WI38 (cell line): ENCODE measurements at regions not wholly inside any gene's neighbourhood (a gene's known extent, or its start where the extent isn't known, plus 50 kb on each side); places are given as distances from the start of the nearest gene placed in this dataset.
"Not testable (repeated sequence)": the region's sequence is repeated elsewhere in the genome, so short reads cannot be mapped to it uniquely, and the experiment has no call there.

Experiments
- H3K4me3 ChIP-seq: 2 replicates; pipeline ENCODE4 v1.5.1; 2011; ENCODE audit warnings: low read depth, mild to moderate bottlenecking, control low read depth, low read length
- CTCF ChIP-seq: IDR thresholded peaks from 2 replicates; pipeline ENCODE4 v1.5.1; 2012; ENCODE audit warnings: low read depth, mild to moderate bottlenecking, control low read depth, low read length

DNA sequence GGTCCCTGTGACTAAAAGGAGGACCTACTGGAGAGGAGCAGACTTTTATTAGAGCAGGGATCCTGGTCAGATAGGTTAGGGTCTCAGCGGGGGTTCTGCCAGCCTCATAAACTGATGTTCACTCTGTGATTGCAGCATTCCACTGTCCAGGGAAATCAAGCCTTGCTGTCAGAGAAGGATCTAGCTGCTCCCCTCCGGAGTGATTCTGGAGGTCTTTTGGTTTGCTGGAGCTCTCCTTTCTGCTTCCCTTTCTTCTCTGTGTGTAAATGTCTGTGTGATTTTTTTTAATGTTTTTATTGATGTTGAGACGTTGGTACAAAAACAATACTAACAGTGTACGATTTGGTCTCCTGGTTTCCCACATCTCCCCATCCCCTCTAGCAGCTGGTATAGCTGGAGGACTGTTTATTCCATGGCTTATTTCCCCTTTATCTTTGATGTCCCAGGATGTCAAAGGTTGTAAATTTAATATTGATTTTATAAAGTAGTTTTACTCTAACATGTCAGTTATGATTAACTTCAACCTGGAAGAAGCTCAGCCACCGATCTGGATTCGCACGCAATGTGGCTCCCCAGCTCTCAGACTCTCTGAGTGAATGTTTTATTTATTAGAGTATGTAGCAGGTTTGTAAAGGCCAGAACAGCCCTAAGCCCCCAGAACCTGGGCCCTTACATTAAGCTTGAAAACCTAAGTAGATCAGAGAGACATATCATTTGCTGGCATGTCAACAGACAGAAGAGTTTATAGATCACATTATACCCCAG is 202.3 kb upstream of the G2E3 start:
- no peak for TF ChIP-seq CTCF

DNA sequence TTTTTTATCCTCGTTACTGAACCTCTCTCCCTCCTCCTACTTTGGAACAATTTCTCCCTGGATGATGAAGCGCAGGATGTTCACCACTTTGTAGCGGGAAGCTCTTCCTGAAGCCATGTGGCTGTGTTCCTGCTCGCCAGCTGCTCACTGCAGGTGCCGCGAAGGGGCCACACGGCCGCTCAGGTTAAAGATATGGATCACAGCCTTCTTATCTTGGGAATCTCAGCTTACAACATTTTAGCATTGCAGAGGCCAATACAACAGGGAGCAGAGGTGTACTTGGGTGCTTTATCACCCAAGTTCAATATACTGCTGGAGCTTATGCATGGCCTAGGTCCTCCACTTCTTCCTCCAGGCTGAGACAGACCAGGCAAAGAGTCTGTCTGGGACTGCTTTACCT is 201.2 kb upstream of the G2E3 start:
- no peak for TF ChIP-seq CTCF

More for the DNA sequence above, 202.3 kb upstream of the G2E3 start:
- H3K4me3 ChIP-seq, result no peak overlapping the region

GRCh38 chr14:30362369-30363218 is 196.4 kb upstream of the G2E3 start:
- no peak for TF ChIP-seq CTCF
- no peak overlapping the region for H3K4me3 ChIP-seq

More for the DNA sequence above, 201.2 kb upstream of the G2E3 start:
- no peak overlapping the region for H3K4me3 ChIP-seq

GRCh38 chr14:30363219-30363880 is 195.6 kb upstream of the G2E3 start:
- H3K4me3 ChIP-seq, result not testable (repeated sequence)

GRCh38 chr14:30369502-30370180 is 189.3 kb upstream of the G2E3 start:
- H3K4me3 ChIP-seq, result no peak overlapping the region
- no peak for TF ChIP-seq CTCF

DNA sequence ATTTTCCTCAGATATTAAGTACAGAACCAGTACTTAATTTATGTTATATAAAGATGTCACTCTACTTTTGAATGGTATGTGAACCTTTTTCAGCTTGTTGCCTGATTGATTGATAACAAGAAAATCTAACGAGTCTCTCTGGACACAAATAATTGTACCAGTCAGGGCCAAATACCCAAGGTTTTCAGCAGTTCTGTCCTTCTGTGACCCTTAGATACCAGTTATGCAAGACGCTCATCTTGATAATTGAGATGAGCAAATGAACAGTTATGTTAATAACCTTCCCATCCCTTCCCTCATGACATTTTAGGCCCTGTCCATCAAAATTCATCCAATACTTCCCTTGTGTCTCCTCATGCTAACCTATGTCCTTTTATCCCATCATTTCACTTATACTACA is 185.9 kb upstream of the G2E3 start:
- no peak overlapping the region for H3K4me3 ChIP-seq
- TF ChIP-seq CTCF, result no peak

DNA sequence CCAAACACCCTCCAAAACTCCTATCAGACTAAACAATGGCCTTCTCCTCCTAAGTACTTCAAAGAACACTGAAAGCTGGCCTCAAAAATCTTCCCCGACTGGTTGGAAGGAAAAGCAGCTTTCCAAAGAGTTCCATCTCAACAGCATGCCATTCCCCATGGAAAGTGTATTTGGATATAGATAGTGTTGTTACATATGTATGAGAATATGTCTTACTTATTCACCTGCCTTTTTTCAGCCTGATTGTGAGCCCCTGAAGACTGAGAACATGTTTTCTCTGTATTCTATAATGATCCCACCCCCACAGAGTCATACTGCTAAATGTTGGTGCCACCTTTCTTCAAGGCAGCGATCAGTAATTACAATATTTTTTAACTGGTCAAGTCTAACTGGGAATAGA is 185.4 kb upstream of the G2E3 start:
- no peak overlapping the region for H3K4me3 ChIP-seq
- no peak for TF ChIP-seq CTCF
